ENCODE measurements at regions not wholly inside any gene's neighbourhood (a gene's known extent, or its start where the extent isn't known, plus 50 kb on each side); places are given as distances from the start of the nearest gene placed in this dataset.

DNA sequence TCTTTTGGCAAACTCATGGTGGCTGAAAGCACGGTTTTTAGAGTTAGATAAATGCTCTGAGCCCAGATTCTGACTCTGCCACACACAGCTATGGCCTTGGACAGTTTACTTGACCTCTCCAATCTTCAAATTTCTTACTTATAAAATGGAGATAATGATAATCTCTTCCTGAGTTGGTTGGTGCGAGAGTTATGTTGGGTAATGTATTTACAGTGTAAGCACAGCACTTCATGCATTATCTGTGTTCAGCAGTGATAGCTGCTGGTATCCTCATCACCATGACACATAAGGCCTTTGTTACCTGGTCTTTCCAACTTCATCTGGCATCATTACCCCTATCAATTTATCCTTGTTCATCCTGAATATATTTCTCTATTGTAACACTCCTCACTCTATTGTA lies 178.8 kb upstream of the ELL2 start (continued):
- no peak for TF ChIP-seq MTA2 (IDR thresholded peaks at IDR 0.05; ENCODE audit: low read depth)
- TF ChIP-seq FOS (IDR thresholded peaks at IDR 0.05; ENCODE audit: borderline replicate concordance, extremely low read depth, insufficient read length): no peak
- TF ChIP-seq GABPA (IDR thresholded peaks at IDR 0.05; ENCODE audit: low read depth): no peak
- TF ChIP-seq SP1 (IDR thresholded peaks at IDR 0.05; ENCODE audit: low read depth, low read length): no peak
- no peak for TF ChIP-seq SPI1 (IDR thresholded peaks at IDR 0.05; ENCODE audit: borderline replicate concordance, insufficient read depth, low read depth, low read length)

- Histone ChIP-seq H4K20me1 (ENCODE audit: control insufficient read depth, insufficient read depth) (no peaks in the 10 kb centered on the region), H2AFZ (ENCODE audit: control insufficient read depth, low read depth, low read length) (no peak overlapping the region), H3K36me3 (ENCODE audit: control insufficient read depth in 2 of 2, insufficient read depth in 2 of 2, low read length in 1 of 2) (no peaks in the 10 kb centered on the region), H3K4me2 (ENCODE audit: control insufficient read depth, insufficient read depth) (no peak overlapping the region), H3K27ac (ENCODE audit: control insufficient read depth, insufficient read depth) (no peak overlapping the region), H3K27me3 (replicated peaks in 1 of 2; ENCODE audit: control insufficient read depth in 2 of 2, insufficient read depth in 2 of 2, low read length in 1 of 2) (no peaks in the 10 kb centered on the region), H3K79me2 (ENCODE audit: control insufficient read depth, insufficient read depth, low read length) (no peaks in the 10 kb centered on the region), H3K9ac (ENCODE audit: control insufficient read depth, insufficient read depth, low read length) (no peak overlapping the region), H3K4me1 (ENCODE audit: control insufficient read depth, insufficient read depth, low read length) (no peaks in the 10 kb centered on the region), H3K9me3 (replicated peaks; ENCODE audit: control insufficient read depth, insufficient read depth, low read length) (no peaks in the 10 kb centered on the region), H3K4me3 (no peak overlapping the region)
- 50% methylated on average over 1 of the region's 1 CpG for WGBS (ENCODE audit: insufficient coverage, insufficient replicate concordance, low lambda C conversion rate, missing lambda C conversion rate)
- CTCF ChIA-PET: no interaction called here
- in situ Hi-C loops (cut with MboI) (no loop called here), intact Hi-C loops (cut with micrococcal nuclease; ENCODE audit: unreplicated experiment) (no loop called here)
- BruUV-seq (replicated peaks): no TSS peak
- ATAC-seq: no peak
- POLR2A ChIA-PET: no interaction called here
- SMC1A ChIA-PET (ENCODE audit: uncharacterized antibody, unreplicated experiment): interaction anchor here (0.9 to 2.1 kb wide), 7 partner anchors 9 to 247 kb away, joined by 3 to 7 read pairs (median 3); no protein-coding TSS in a partner anchor
- no peak for DNase-seq (ENCODE audit: low read depth, low spot score)
- RAD21 ChIA-PET (ENCODE audit: unreplicated experiment): no interaction called here
- no peak for FAIRE-seq
- TF ChIP-seq RFX5 (IDR thresholded peaks at IDR 0.05; ENCODE audit: low read depth, low read length) (no peak), CEBPZ (IDR thresholded peaks at IDR 0.05; ENCODE audit: low read depth, low read length) (no peak), WRNIP1 (IDR thresholded peaks at IDR 0.05; ENCODE audit: borderline replicate concordance, low read depth, low read length) (no peak), JUNB (IDR thresholded peaks at IDR 0.05) (no peak), ZNF24 (IDR thresholded peaks at IDR 0.05) (no peak), ATF7 (IDR thresholded peaks at IDR 0.05; ENCODE audit: low read depth) (no peak), IRF4 (IDR thresholded peaks at IDR 0.05; ENCODE audit: low read depth, low read length) (no peak)
- TF ChIP-seq, protein P1, sequence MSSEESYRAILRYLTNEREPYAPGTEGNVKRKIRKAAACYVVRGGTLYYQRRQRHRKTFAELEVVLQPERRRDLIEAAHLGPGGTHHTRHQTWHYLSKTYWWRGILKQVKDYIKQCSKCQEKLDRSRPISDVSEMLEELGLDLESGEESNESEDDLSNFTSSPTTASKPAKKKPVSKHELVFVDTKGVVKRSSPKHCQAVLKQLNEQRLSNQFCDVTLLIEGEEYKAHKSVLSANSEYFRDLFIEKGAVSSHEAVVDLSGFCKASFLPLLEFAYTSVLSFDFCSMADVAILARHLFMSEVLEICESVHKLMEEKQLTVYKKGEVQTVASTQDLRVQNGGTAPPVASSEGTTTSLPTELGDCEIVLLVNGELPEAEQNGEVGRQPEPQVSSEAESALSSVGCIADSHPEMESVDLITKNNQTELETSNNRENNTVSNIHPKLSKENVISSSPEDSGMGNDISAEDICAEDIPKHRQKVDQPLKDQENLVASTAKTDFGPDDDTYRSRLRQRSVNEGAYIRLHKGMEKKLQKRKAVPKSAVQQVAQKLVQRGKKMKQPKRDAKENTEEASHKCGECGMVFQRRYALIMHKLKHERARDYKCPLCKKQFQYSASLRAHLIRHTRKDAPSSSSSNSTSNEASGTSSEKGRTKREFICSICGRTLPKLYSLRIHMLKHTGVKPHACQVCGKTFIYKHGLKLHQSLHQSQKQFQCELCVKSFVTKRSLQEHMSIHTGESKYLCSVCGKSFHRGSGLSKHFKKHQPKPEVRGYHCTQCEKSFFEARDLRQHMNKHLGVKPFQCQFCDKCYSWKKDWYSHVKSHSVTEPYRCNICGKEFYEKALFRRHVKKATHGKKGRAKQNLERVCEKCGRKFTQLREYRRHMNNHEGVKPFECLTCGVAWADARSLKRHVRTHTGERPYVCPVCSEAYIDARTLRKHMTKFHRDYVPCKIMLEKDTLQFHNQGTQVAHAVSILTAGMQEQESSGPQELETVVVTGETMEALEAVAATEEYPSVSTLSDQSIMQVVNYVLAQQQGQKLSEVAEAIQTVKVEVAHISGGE (CRISPR knock-in tag; IDR thresholded peaks at IDR 0.05): no peak
- TF ChIP-seq, protein P2, sequence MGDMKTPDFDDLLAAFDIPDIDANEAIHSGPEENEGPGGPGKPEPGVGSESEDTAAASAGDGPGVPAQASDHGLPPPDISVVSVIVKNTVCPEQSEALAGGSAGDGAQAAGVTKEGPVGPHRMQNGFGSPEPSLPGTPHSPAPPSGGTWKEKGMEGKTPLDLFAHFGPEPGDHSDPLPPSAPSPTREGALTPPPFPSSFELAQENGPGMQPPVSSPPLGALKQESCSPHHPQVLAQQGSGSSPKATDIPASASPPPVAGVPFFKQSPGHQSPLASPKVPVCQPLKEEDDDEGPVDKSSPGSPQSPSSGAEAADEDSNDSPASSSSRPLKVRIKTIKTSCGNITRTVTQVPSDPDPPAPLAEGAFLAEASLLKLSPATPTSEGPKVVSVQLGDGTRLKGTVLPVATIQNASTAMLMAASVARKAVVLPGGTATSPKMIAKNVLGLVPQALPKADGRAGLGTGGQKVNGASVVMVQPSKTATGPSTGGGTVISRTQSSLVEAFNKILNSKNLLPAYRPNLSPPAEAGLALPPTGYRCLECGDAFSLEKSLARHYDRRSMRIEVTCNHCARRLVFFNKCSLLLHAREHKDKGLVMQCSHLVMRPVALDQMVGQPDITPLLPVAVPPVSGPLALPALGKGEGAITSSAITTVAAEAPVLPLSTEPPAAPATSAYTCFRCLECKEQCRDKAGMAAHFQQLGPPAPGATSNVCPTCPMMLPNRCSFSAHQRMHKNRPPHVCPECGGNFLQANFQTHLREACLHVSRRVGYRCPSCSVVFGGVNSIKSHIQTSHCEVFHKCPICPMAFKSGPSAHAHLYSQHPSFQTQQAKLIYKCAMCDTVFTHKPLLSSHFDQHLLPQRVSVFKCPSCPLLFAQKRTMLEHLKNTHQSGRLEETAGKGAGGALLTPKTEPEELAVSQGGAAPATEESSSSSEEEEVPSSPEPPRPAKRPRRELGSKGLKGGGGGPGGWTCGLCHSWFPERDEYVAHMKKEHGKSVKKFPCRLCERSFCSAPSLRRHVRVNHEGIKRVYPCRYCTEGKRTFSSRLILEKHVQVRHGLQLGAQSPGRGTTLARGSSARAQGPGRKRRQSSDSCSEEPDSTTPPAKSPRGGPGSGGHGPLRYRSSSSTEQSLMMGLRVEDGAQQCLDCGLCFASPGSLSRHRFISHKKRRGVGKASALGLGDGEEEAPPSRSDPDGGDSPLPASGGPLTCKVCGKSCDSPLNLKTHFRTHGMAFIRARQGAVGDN (IDR thresholded peaks at IDR 0.05): no peak
Measured at GRCh38 chr5:96140084-96140483, 178.4 kb upstream of the ELL2 start.
